Esophagus squamous epithelium (tissue), 4 donors: ENCODE measurements at regions not wholly inside any gene's neighbourhood (a gene's known extent, or its start where the extent isn't known, plus 50 kb on each side); places are given as distances from the start of the nearest gene placed in this dataset.

Experiments
- POLR2A ChIP-seq, 4 donors: fragments of 450-650 bp; IDR thresholded peaks; one replicate each; pipeline ENCODE4 v1.6.1; 2017; ENCODE audit warnings: antibody characterized with exemption in 4 of 4, mild to moderate bottlenecking in 4 of 4, moderate library complexity in 3 of 4
- TF ChIP-seq, protein P1 (sequence below), 6 experiments: fragments of 450-650 bp in 4 of 6; fragments of 200-600 bp in 2 of 6; sonication (generic) in 2 of 6; IDR thresholded peaks; one replicate each; pipeline ENCODE4 v1.5.1; 2016 to 2019; ENCODE audit warnings: antibody characterized with exemption in 6 of 6, mild to moderate bottlenecking in 4 of 6, moderate library complexity in 4 of 6

DNA sequence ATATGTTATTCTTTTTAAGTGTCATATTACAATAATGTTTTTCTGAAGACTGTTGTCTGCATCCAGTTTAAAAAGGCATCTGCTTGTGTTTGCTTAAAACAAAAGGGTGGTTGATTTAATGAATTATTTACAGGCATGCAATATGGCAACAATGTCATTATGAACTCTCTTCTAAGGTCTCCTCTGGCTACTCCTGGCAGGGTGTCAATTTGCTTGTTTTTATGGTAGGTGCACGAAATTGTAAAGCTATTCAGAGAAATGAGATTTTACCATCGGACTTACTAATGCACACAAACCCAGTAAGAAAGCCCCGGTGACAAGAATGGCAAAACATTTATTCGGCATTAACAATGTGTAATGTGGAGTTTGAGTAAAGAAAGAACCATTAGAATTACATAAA is 539.8 kb upstream of the ZNF608 start:
- TF ChIP-seq, protein P1, sequence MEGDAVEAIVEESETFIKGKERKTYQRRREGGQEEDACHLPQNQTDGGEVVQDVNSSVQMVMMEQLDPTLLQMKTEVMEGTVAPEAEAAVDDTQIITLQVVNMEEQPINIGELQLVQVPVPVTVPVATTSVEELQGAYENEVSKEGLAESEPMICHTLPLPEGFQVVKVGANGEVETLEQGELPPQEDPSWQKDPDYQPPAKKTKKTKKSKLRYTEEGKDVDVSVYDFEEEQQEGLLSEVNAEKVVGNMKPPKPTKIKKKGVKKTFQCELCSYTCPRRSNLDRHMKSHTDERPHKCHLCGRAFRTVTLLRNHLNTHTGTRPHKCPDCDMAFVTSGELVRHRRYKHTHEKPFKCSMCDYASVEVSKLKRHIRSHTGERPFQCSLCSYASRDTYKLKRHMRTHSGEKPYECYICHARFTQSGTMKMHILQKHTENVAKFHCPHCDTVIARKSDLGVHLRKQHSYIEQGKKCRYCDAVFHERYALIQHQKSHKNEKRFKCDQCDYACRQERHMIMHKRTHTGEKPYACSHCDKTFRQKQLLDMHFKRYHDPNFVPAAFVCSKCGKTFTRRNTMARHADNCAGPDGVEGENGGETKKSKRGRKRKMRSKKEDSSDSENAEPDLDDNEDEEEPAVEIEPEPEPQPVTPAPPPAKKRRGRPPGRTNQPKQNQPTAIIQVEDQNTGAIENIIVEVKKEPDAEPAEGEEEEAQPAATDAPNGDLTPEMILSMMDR (IDR thresholded peaks at IDR 0.05), result no peak
- TF ChIP-seq POLR2A (IDR thresholded peaks at IDR 0.05), result no peak
